SK-N-MC (cell line): ENCODE measurements at regions not wholly inside any gene's neighbourhood (a gene's known extent, or its start where the extent isn't known, plus 50 kb on each side); places are given as distances from the start of the nearest gene placed in this dataset.
"Not testable (repeated sequence)": the region's sequence is repeated elsewhere in the genome, so short reads cannot be mapped to it uniquely, and the experiment has no call there.

Experiments
- DNase-seq: peaks from one replicate; pipeline ENCODE4 v3.0.0-alpha.2; 2011; ENCODE audit warnings: low read depth, low spot score
- H3K27ac ChIP-seq: fragments of 200-600 bp; sonication (generic); 2 replicates; pipeline ENCODE4 v1.5.1; 2016; ENCODE audit warnings: mixed run types
- H3K36me3 ChIP-seq: fragments of 200-600 bp; sonication (generic); 2 replicates; pipeline ENCODE4 v1.6.1; 2017; ENCODE audit warnings: antibody characterized with exemption, low read length, mixed read lengths; ENCODE audit not compliant: insufficient read depth
- H3K4me3 ChIP-seq: fragments of 200-600 bp; sonication (generic); 2 replicates; pipeline ENCODE4 v1.5.1; 2016
- H3K9ac ChIP-seq: fragments of 200-600 bp; sonication (generic); 2 replicates; pipeline ENCODE4 v1.8.0; 2017; ENCODE audit warnings: mixed run types, mixed read lengths; ENCODE audit not compliant: insufficient read length
- H3K9me3 ChIP-seq: fragments of 200-600 bp; sonication (generic); 2 replicates; pipeline ENCODE4 v1.6.1; 2017; ENCODE audit warnings: low read depth, mild to moderate bottlenecking, antibody characterized with exemption, low read length, moderate library complexity, mixed read lengths
- EZH2 ChIP-seq: fragments of 200-600 bp; sonication (generic); IDR thresholded peaks from one replicate; pipeline ENCODE4 v1.6.1; 2017; ENCODE audit warnings: antibody characterized with exemption
- FOXP2 ChIP-seq: optimal IDR thresholded peaks from 2 replicates; pipeline ENCODE3; 2011; ENCODE audit warnings: mild to moderate bottlenecking, moderate library complexity; ENCODE audit not compliant: insufficient read depth; ENCODE audit errors: extremely low read length, control extremely low read depth
- POLR2AphosphoS5 ChIP-seq: IDR thresholded peaks from 2 replicates; pipeline ENCODE4 v1.6.1; 2012; ENCODE audit warnings: mild to moderate bottlenecking, low read depth, low read length, borderline replicate concordance

- no peak for TF ChIP-seq EZH2
- no peak for TF ChIP-seq FOXP2
- no peak for TF ChIP-seq POLR2AphosphoS5
- Histone ChIP-seq H3K4me3 (no peak overlapping the region), H3K36me3 (no peaks in the 10 kb centered on the region), H3K27ac (no peak overlapping the region), H3K9ac (no peak overlapping the region), H3K9me3 (no peaks in the 10 kb centered on the region)
- no peak for DNase-seq
Measured at GRCh38 chr14:25444381-25444780, 394.4 kb upstream of the STXBP6 start.

- H3K36me3 ChIP-seq, DNase-seq, H3K4me3 ChIP-seq, H3K9me3 ChIP-seq, H3K27ac ChIP-seq, H3K9ac ChIP-seq: not testable (repeated sequence)
Measured at GRCh38 chr14:25440382-25440781, 390.4 kb upstream of the STXBP6 start.

DNA sequence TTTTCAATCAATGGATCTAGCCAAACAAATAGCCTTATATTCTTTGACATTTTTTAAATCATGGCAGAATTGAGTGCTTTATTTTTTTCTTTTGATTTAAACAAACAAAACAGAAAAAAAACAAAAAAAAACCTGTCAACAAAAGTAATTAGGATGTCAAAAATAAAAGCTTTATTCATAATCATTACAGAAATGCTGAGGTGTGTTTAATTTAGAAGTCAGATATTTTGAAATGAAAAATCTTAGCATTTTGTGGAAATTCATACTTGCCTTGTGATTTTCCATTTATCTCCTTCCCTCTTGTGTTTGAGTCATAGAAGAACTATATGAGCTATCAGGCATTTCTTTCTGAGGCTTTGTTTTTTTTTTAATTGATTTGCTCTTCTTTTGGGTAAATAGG is 387.0 kb upstream of the STXBP6 start:
- no peaks in the 10 kb centered on the region for H3K36me3 ChIP-seq

GRCh38 chr14:25436288-25436875 is 386.4 kb upstream of the STXBP6 start:
- no peaks in the 10 kb centered on the region for H3K36me3 ChIP-seq
- no peak overlapping the region for H3K4me3 ChIP-seq
- H3K9ac ChIP-seq, result no peak overlapping the region
- TF ChIP-seq FOXP2 (no peak), EZH2 (no peak), POLR2AphosphoS5 (no peak)
- H3K9me3 ChIP-seq, result no peaks in the 10 kb centered on the region
- no peak for DNase-seq
- H3K27ac ChIP-seq, result no peak overlapping the region

More for the DNA sequence above, 387.0 kb upstream of the STXBP6 start:
- TF ChIP-seq EZH2, result no peak
- no peak for TF ChIP-seq POLR2AphosphoS5
- TF ChIP-seq FOXP2, result no peak
- Histone ChIP-seq H3K9me3 (no peaks in the 10 kb centered on the region), H3K9ac (no peak overlapping the region), H3K4me3 (no peak overlapping the region), H3K27ac (no peak overlapping the region)
- DNase-seq, result no peak

DNA sequence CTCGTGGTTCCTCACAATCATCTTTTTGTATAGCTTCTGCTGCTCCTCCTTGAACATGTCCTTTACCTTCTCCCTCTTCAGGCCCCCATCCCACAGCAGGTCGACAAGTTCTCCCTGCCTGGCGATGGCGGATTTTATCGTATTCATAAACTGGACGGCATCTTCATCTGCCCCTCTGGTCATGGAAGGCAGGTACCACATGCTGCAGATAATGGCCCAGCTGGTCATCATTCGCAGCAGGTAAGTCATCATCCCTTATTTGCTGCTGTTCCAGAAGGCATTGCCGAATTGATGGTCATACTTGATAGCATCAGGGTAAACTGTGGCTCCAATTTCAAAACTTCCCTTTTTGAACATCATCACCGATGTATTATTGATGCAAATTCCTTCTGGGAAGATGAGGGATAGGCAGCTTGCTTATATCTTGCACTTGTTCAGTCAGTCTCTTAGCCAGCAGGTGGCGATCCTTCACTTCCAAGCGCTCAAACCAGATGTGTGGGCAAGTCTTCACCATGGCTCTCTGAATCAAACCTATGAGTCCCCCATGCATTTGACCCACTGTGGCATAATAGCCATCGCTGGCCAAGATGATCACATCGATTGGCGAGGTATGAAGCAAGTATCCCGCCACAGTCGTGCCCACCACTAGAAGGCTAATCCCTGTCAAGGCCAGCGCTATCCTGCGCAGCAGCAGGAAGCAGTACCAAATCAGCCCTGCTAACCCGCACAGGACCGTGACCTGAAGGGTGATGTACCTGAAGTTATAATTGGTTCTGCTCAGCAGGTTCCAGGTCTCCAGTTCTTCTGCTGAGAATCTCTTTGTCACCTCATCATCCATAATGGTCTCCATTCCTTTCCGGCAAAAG is 381.5 kb upstream of the STXBP6 start:
- H3K9me3 ChIP-seq, result no peaks in the 10 kb centered on the region
- H3K4me3 ChIP-seq, result no peak overlapping the region
- no peaks in the 10 kb centered on the region for H3K36me3 ChIP-seq
- no peak for DNase-seq
- H3K9ac ChIP-seq, result no peak overlapping the region
- no peak for TF ChIP-seq FOXP2
- H3K27ac ChIP-seq, result no peak overlapping the region

DNA sequence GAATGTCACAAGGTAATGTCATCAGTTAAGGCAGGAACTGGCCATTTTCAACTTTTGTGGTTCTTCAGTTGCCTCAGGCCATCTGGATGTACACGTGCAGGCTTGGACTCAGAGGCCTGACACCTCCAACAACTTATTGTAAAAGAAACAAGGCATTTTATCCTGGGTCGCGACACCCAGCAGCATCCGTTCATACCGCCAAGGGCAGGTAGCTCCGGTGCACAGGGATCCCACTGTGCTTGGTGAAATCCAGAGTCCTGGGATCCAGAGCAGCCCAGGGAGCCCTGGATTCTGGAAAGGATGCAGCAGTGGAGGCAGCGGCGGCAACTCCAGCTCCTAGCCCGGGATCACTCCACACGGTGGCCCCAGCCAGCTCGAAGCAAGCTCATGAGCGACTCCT is 380.9 kb upstream of the STXBP6 start:
- H3K36me3 ChIP-seq, result no peaks in the 10 kb centered on the region
- TF ChIP-seq POLR2AphosphoS5, result no peak
- TF ChIP-seq FOXP2, result no peak
- no peak for TF ChIP-seq EZH2
- no peak overlapping the region for H3K4me3 ChIP-seq
- H3K27ac ChIP-seq, result no peak overlapping the region
- no peak for DNase-seq
- no peaks in the 10 kb centered on the region for H3K9me3 ChIP-seq
- H3K9ac ChIP-seq, result no peak overlapping the region

GRCh38 chr14:25412998-25413397 is 363.1 kb upstream of the STXBP6 start:
- no peak overlapping the region for H3K9ac ChIP-seq
- DNase-seq, result no peak
- no peaks in the 10 kb centered on the region for H3K36me3 ChIP-seq
- H3K27ac ChIP-seq, result no peak overlapping the region
- TF ChIP-seq FOXP2, result no peak
- TF ChIP-seq EZH2, result no peak
- TF ChIP-seq POLR2AphosphoS5, result no peak
- no peak overlapping the region for H3K4me3 ChIP-seq
- H3K9me3 ChIP-seq, result no peaks in the 10 kb centered on the region

DNA sequence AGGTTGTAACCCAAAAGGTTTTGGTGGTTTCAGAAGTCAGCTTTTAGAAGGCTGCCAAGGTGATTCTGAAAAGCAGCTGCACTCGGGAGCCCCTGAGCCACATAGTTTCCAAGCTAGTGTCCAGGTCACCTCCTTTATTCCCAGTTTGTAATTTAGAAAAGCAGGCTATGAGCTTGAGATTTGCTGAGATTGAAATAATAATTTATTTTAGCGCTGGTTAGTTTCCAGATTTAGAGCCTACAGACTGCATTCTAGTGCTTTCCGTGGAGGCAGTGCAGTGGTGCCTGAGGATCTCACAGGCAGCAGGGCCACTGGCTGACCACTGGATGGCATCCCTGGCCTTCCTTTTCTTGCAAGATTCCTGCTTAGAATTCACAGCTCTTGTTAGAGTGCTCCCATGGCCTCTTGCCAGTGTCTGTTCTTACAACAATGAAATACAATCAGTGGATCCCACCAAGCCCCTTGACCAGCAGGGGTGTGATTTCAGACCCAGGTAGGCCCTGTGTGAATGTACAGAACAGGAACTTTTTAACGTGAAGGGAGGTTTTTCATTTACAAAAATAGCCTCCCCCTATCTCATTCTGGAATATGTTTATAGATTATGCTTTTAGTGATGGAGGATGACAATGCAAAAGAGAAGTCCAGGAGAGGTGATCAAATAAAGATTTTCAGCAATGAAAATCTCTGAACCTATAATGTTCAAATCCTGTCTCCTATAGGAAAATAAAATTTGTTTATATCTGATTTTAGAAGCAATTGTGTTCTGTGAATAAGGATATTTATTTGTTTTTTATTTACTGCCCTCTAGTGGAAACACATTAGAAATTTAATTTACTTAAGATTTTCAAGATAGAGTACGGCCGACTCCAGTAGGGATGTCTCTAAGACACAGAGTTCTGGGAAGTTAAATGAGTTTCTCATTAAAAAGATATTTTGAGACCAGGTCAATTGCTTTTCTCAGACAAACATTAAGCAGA is 362.1 kb upstream of the STXBP6 start:
- no peaks in the 10 kb centered on the region for H3K9me3 ChIP-seq
- TF ChIP-seq EZH2 (no peak), POLR2AphosphoS5 (no peak), FOXP2 (no peak)
- H3K36me3 ChIP-seq, result no peaks in the 10 kb centered on the region
- H3K9ac ChIP-seq, result no peak overlapping the region
- H3K4me3 ChIP-seq, result no peak overlapping the region
- no peak overlapping the region for H3K27ac ChIP-seq
- DNase-seq, result no peak
